Activated naive CD4-positive, alpha-beta T cell treated with anti-CD3 and anti-CD28 coated beads for 36 hours (primary cell): ENCODE measurements at regions not wholly inside any gene's neighbourhood (a gene's known extent, or its start where the extent isn't known, plus 50 kb on each side); places are given as distances from the start of the nearest gene placed in this dataset.

Experiments
- CTCF ChIA-PET: fragments of 350-600 bp; sonication (Branson Sonifier 250); formaldehyde crosslinking; loops from one replicate; lab custom pipeline; 2021; ENCODE audit warnings: antibody characterized with exemption; lab: Charles Lee
- DNase-seq: peaks from one replicate; pipeline ENCODE4 v3.0.0-alpha.2; 2020
- H3K27ac Mint-ChIP-seq: one replicate; pipeline ENCODE4 v1.8.0; 2021; ENCODE audit warnings: mild to moderate bottlenecking, mixed read lengths
- H3K27me3 Mint-ChIP-seq: one replicate; pipeline ENCODE4 v1.8.0; 2021; ENCODE audit warnings: low read depth, mixed read lengths
- H3K36me3 Mint-ChIP-seq: one replicate; pipeline ENCODE4 v1.8.0; 2021; ENCODE audit warnings: low read depth, mixed read lengths
- H3K4me1 Mint-ChIP-seq: one replicate; pipeline ENCODE4 v1.8.0; 2021; ENCODE audit warnings: low read depth, mixed read lengths
- H3K4me3 Mint-ChIP-seq: one replicate; pipeline ENCODE4 v1.8.0; 2021; ENCODE audit warnings: mild to moderate bottlenecking, moderate library complexity, mixed read lengths
- H3K9me3 Mint-ChIP-seq: one replicate; pipeline ENCODE4 v1.8.0; 2021; ENCODE audit warnings: mixed read lengths
- intact Hi-C: fragments of 100-400 bp; cut with micrococcal nuclease; formaldehyde crosslinking; loops from one replicate; pipeline ENCODE4 v1.15.1; 2023

GRCh38 chr6:67896476-67896875, 738.6 kb upstream of the ADGRB3 start:
- H3K27ac Mint-ChIP-seq, result no peak overlapping the region
- no peaks in the 10 kb centered on the region for H3K4me1 Mint-ChIP-seq
- CTCF ChIA-PET, result interaction anchor here (0.7 kb wide), 1 partner anchor 153 kb away, joined by 4 read pairs; no protein-coding TSS in a partner anchor
- intact Hi-C loops, result no loop called here
- DNase-seq, result no peak
- H3K27me3 Mint-ChIP-seq, result no peaks in the 10 kb centered on the region
- no peak overlapping the region for H3K4me3 Mint-ChIP-seq
- H3K9me3 Mint-ChIP-seq, result peaks cover 4% of the 10 kb centered on the region
- no peaks in the 10 kb centered on the region for H3K36me3 Mint-ChIP-seq

GRCh38 chr6:67889682-67889995, 745.4 kb upstream of the ADGRB3 start:
- Mint-ChIP-seq H3K4me3 (no peak overlapping the region), H3K27me3 (no peaks in the 10 kb centered on the region), H3K27ac (no peak overlapping the region), H3K36me3 (no peaks in the 10 kb centered on the region), H3K9me3 (peaks cover 7% of the 10 kb centered on the region), H3K4me1 (no peaks in the 10 kb centered on the region)
- intact Hi-C loops, result no loop called here
- CTCF ChIA-PET, result no interaction called here
- DNase-seq, result no peak

GRCh38 chr6:67888886-67889681, 746.0 kb upstream of the ADGRB3 start:
- Mint-ChIP-seq H3K27ac (no peak overlapping the region), H3K4me3 (no peak overlapping the region)
- intact Hi-C loops, result no loop called here

GRCh38 chr6:67888546-67888885, 746.6 kb upstream of the ADGRB3 start:
- CTCF ChIA-PET, result no interaction called here
- Mint-ChIP-seq H3K4me1 (no peaks in the 10 kb centered on the region), H3K27ac (no peak overlapping the region), H3K27me3 (no peaks in the 10 kb centered on the region), H3K4me3 (no peak overlapping the region), H3K9me3 (peaks cover 7% of the 10 kb centered on the region), H3K36me3 (no peaks in the 10 kb centered on the region)
- no peak for DNase-seq
- intact Hi-C loops, result no loop called here

More at GRCh38 chr6:67888886-67889681, 746.0 kb upstream of the ADGRB3 start:
- Mint-ChIP-seq H3K4me1 (no peaks in the 10 kb centered on the region), H3K9me3 (peaks cover 7% of the 10 kb centered on the region), H3K27me3 (no peaks in the 10 kb centered on the region), H3K36me3 (no peaks in the 10 kb centered on the region)
- DNase-seq, result no peak
- CTCF ChIA-PET, result no interaction called here

- no peak overlapping the region for H3K27ac Mint-ChIP-seq
- H3K27me3 Mint-ChIP-seq, result no peaks in the 10 kb centered on the region
- no peak for DNase-seq
- CTCF ChIA-PET, result no interaction called here
- H3K4me1 Mint-ChIP-seq, result no peaks in the 10 kb centered on the region
- H3K9me3 Mint-ChIP-seq, result peaks cover 7% of the 10 kb centered on the region
- H3K36me3 Mint-ChIP-seq, result no peaks in the 10 kb centered on the region
- H3K4me3 Mint-ChIP-seq, result no peak overlapping the region
- intact Hi-C loops, result no loop called here
Observed at GRCh38 chr6:67887747-67888545, 747.1 kb upstream of the ADGRB3 start.

- Mint-ChIP-seq H3K9me3 (peaks cover 7% of the 10 kb centered on the region), H3K4me1 (no peaks in the 10 kb centered on the region), H3K27me3 (no peaks in the 10 kb centered on the region), H3K27ac (no peak overlapping the region), H3K4me3 (no peak overlapping the region), H3K36me3 (no peaks in the 10 kb centered on the region)
- CTCF ChIA-PET, result no interaction called here
- intact Hi-C loops, result no loop called here
- DNase-seq, result no peak
Observed at GRCh38 chr6:67887419-67887746, 747.7 kb upstream of the ADGRB3 start.

GRCh38 chr6:67886840-67887292, 748.2 kb upstream of the ADGRB3 start:
- DNase-seq, result no peak
- no peaks in the 10 kb centered on the region for H3K36me3 Mint-ChIP-seq
- H3K4me1 Mint-ChIP-seq, result no peaks in the 10 kb centered on the region
- no peaks in the 10 kb centered on the region for H3K27me3 Mint-ChIP-seq
- no peak overlapping the region for H3K4me3 Mint-ChIP-seq
- no peak overlapping the region for H3K27ac Mint-ChIP-seq
- intact Hi-C loops, result no loop called here
- peaks cover 7% of the 10 kb centered on the region for H3K9me3 Mint-ChIP-seq
- CTCF ChIA-PET, result no interaction called here

- DNase-seq, result no peak
- CTCF ChIA-PET, result no interaction called here
- no peaks in the 10 kb centered on the region for H3K4me1 Mint-ChIP-seq
- no peak overlapping the region for H3K4me3 Mint-ChIP-seq
- peaks cover 7% of the 10 kb centered on the region for H3K9me3 Mint-ChIP-seq
- no peaks in the 10 kb centered on the region for H3K27me3 Mint-ChIP-seq
- no peaks in the 10 kb centered on the region for H3K36me3 Mint-ChIP-seq
- H3K27ac Mint-ChIP-seq, result no peak overlapping the region
- intact Hi-C loops, result no loop called here
Observed at GRCh38 chr6:67886036-67886707, 748.9 kb upstream of the ADGRB3 start.

GRCh38 chr6:67885081-67886033, 749.7 kb upstream of the ADGRB3 start:
- intact Hi-C loops, result no loop called here
- no peaks in the 10 kb centered on the region for H3K27me3 Mint-ChIP-seq
- no peak overlapping the region for H3K4me3 Mint-ChIP-seq
- no peak for DNase-seq
- no peak overlapping the region for H3K27ac Mint-ChIP-seq
- CTCF ChIA-PET, result no interaction called here
- H3K36me3 Mint-ChIP-seq, result no peaks in the 10 kb centered on the region
- H3K9me3 Mint-ChIP-seq, result peaks cover 7% of the 10 kb centered on the region
- no peaks in the 10 kb centered on the region for H3K4me1 Mint-ChIP-seq

GRCh38 chr6:67884442-67884841, 750.6 kb upstream of the ADGRB3 start:
- intact Hi-C loops, result no loop called here
- Mint-ChIP-seq H3K9me3 (peaks cover 8% of the 10 kb centered on the region), H3K4me3 (no peak overlapping the region), H3K27ac (no peak overlapping the region), H3K4me1 (no peaks in the 10 kb centered on the region), H3K27me3 (no peaks in the 10 kb centered on the region), H3K36me3 (no peaks in the 10 kb centered on the region)
- CTCF ChIA-PET, result no interaction called here
- DNase-seq, result no peak

- Mint-ChIP-seq H3K27ac (no peak overlapping the region), H3K36me3 (no peaks in the 10 kb centered on the region), H3K27me3 (no peaks in the 10 kb centered on the region), H3K4me1 (no peaks in the 10 kb centered on the region), H3K9me3 (peaks cover 6% of the 10 kb centered on the region), H3K4me3 (no peak overlapping the region)
- CTCF ChIA-PET, result no interaction called here
- DNase-seq, result no peak
- intact Hi-C loops, result no loop called here
Observed at GRCh38 chr6:67883500-67884366, 751.3 kb upstream of the ADGRB3 start.
